ENCODE measurements at regions not wholly inside any gene's neighbourhood (a gene's known extent, or its start where the extent isn't known, plus 50 kb on each side); places are given as distances from the start of the nearest gene placed in this dataset.

GRCh38 chr2:18129348-18129747 lies 250.9 kb downstream of the KCNS3 start:
- no peak for TF ChIP-seq CTCF (conservative IDR thresholded peaks at IDR 0.05)
- no peak for TF ChIP-seq EZH2 (IDR thresholded peaks at IDR 0.05; ENCODE audit: low read depth)

Measured in PC-9 (cell line).